ENCODE measurements at regions not wholly inside any gene's neighbourhood (a gene's known extent, or its start where the extent isn't known, plus 50 kb on each side); places are given as distances from the start of the nearest gene placed in this dataset.

DNA sequence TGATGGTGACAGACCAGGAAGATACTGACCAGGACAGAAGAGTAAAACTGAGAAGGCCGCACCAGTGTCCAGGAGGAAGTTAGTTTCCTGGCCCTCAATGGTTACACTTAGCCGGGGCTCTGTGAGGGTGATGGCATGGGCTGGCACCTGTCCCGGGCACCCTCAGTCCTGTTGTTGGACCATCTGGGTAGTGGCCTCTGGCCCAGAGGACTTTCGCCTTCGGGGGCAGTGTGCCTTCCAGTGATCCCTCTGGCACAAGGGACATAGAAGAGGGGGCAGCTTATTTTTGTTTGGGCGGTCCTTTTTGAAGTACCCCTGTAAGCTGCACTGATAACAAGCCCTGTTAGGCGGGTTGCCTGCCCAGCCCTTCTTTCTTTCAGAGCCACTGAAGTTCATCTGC lies 1108.6 kb downstream of the TAF11L14 start:
- TF ChIP-seq ARNTL (CRISPR knock-in tag; IDR thresholded peaks at IDR 0.05; ENCODE audit: borderline replicate concordance, low read depth) (no peak), ZFP30 (CRISPR knock-in tag; IDR thresholded peaks at IDR 0.05) (no peak), ZFP3 (CRISPR knock-in tag; IDR thresholded peaks at IDR 0.05) (no peak), RARB (CRISPR knock-in tag; IDR thresholded peaks at IDR 0.05) (no peak), ISL1 (CRISPR knock-in tag; IDR thresholded peaks at IDR 0.05) (no peak), ZNF70 (CRISPR knock-in tag; IDR thresholded peaks at IDR 0.05) (no peak)
- TF ChIP-seq, protein P1, sequence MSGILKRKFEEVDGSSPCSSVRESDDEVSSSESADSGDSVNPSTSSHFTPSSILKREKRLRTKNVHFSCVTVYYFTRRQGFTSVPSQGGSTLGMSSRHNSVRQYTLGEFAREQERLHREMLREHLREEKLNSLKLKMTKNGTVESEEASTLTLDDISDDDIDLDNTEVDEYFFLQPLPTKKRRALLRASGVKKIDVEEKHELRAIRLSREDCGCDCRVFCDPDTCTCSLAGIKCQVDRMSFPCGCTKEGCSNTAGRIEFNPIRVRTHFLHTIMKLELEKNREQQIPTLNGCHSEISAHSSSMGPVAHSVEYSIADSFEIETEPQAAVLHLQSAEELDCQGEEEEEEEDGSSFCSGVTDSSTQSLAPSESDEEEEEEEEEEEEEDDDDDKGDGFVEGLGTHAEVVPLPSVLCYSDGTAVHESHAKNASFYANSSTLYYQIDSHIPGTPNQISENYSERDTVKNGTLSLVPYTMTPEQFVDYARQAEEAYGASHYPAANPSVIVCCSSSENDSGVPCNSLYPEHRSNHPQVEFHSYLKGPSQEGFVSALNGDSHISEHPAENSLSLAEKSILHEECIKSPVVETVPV (CRISPR knock-in tag; IDR thresholded peaks at IDR 0.05), result no peak
- TF ChIP-seq, protein P2, sequence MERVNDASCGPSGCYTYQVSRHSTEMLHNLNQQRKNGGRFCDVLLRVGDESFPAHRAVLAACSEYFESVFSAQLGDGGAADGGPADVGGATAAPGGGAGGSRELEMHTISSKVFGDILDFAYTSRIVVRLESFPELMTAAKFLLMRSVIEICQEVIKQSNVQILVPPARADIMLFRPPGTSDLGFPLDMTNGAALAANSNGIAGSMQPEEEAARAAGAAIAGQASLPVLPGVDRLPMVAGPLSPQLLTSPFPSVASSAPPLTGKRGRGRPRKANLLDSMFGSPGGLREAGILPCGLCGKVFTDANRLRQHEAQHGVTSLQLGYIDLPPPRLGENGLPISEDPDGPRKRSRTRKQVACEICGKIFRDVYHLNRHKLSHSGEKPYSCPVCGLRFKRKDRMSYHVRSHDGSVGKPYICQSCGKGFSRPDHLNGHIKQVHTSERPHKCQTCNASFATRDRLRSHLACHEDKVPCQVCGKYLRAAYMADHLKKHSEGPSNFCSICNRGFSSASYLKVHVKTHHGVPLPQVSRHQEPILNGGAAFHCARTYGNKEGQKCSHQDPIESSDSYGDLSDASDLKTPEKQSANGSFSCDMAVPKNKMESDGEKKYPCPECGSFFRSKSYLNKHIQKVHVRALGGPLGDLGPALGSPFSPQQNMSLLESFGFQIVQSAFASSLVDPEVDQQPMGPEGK (CRISPR knock-in tag; IDR thresholded peaks at IDR 0.05; ENCODE audit: borderline replicate concordance), result no peak
